ENCODE measurements at regions not wholly inside any gene's neighbourhood (a gene's known extent, or its start where the extent isn't known, plus 50 kb on each side); places are given as distances from the start of the nearest gene placed in this dataset.

- DNase-seq (ENCODE audit: low spot score): no peak
These were observed 60.3 kb upstream of the CCDC190 start for GRCh38 chr1:162921311-162921710.

- no peak for DNase-seq (ENCODE audit: low spot score)
These were observed 58.1 kb upstream of the CCDC190 start for GRCh38 chr1:162919034-162919433.

GRCh38 chr1:162918151-162918754 is 57.3 kb upstream of the CCDC190 start:
- no peak for DNase-seq (ENCODE audit: low spot score)

DNA sequence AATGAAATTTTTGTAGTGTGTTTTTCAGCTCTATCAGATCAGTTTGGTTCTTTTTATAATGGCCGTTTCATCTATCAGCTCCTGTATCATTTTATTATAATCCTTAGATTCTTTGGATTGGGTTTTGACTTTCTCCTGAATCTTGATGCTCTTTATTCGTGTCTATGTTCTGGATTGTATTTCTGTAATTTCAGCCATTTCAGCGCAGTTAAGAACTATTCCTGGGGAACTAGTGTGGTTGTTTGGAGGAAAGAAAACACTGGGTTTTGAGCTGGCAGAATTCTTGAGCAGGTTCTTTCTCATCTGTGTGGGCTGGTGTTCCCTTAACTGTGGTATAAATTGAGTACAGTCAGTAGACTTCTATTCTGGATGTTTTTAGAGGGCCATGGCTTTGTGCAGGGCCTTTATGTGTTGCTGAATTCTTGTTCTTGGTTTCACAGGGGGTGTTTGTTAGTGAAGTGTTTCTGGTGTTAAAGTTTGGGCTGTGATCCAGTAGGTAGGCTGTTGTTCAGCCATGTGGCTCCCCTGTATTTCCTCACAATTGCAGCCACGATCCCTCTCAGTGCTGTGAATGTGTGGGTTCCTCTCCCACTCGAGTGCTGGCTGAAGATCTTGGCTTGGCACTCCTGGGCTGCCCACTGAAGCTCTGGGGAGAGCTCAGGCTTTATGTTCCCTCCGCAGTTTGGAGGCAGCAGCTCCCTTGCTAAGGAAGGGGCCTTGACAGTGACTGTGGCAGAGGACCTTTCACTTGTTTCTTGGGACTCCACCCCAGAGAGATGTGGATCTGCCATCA is 56.0 kb upstream of the CCDC190 start:
- DNase-seq (ENCODE audit: low spot score): no peak

DNA sequence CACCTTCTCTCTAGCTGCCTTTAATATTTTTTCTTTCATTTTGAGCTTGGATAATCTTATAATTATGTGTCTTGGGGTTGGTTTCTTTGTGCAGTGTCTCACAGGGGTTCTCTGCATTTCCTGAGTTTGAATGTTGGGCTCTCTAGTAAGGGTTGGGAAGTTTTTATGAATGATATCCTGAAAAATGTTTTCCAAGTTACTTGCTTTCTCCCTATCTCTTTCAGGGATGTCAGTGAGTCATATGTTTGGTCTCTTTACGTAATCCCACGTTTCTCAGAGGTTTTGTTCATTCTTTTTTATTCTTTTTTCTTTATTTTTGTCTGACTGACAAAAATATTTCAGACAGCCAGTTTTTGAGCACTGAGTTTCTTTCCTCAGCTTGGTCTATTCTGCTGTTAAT is 55.4 kb upstream of the CCDC190 start:
- DNase-seq (ENCODE audit: low spot score): no peak

- no peak for DNase-seq (ENCODE audit: low spot score)
These were observed 53.6 kb upstream of the CCDC190 start for GRCh38 chr1:162914601-162915000.

- no peak for DNase-seq (ENCODE audit: low spot score)
These were observed 52.4 kb upstream of the CCDC190 start for GRCh38 chr1:162913345-162913744.

GRCh38 chr1:162912061-162912667 is 51.2 kb upstream of the CCDC190 start:
- no peak for DNase-seq (ENCODE audit: low spot score)
